HG03103 (cell line): ENCODE measurements at regions not wholly inside any gene's neighbourhood (a gene's known extent, or its start where the extent isn't known, plus 50 kb on each side); places are given as distances from the start of the nearest gene placed in this dataset.
"Not testable (repeated sequence)": the region's sequence is repeated elsewhere in the genome, so short reads cannot be mapped to it uniquely, and the experiment has no call there.

Experiments
- ATAC-seq: cut with Tn5 transposase; IDR thresholded peaks from one replicate; pipeline ENCODE4 v1.9.1; 2021; ENCODE audit warnings: low read depth; ENCODE audit not compliant: unreplicated experiment

GRCh38 chr4:117661091-117662072 is 372.9 kb upstream of the NDST3 start:
- ATAC-seq = no peak

GRCh38 chr4:117664706-117665444 is 369.4 kb upstream of the NDST3 start:
- no peak for ATAC-seq

GRCh38 chr4:117676153-117676552 is 358.1 kb upstream of the NDST3 start:
- no peak for ATAC-seq

- no peak for ATAC-seq
Measured at GRCh38 chr4:117678861-117679260, 355.4 kb upstream of the NDST3 start.

- no peak for ATAC-seq
Measured at GRCh38 chr4:117691572-117692351, 342.5 kb upstream of the NDST3 start.

GRCh38 chr4:117692538-117692937 is 341.7 kb upstream of the NDST3 start:
- ATAC-seq = no peak

GRCh38 chr4:117699595-117699994 is 334.7 kb upstream of the NDST3 start:
- no peak for ATAC-seq

GRCh38 chr4:117700111-117700892 is 334.0 kb upstream of the NDST3 start:
- no peak for ATAC-seq

GRCh38 chr4:117702353-117702752 is 331.9 kb upstream of the NDST3 start:
- ATAC-seq = no peak

GRCh38 chr4:117704721-117705120 is 329.6 kb upstream of the NDST3 start:
- no peak for ATAC-seq

- no peak for ATAC-seq
Measured at GRCh38 chr4:117740736-117741135, 293.6 kb upstream of the NDST3 start.

- not testable (repeated sequence) for ATAC-seq
Measured at GRCh38 chr4:117745379-117745778, 288.9 kb upstream of the NDST3 start.

GRCh38 chr4:117755438-117755837 is 278.8 kb upstream of the NDST3 start:
- no peak for ATAC-seq

- no peak for ATAC-seq
Measured at GRCh38 chr4:117768610-117769009, 265.7 kb upstream of the NDST3 start.

- ATAC-seq = no peak
Measured at GRCh38 chr4:117770269-117771102, 263.8 kb upstream of the NDST3 start.

GRCh38 chr4:117771647-117772337 is 262.5 kb upstream of the NDST3 start:
- no peak for ATAC-seq

- no peak for ATAC-seq
Measured at GRCh38 chr4:117773064-117773936, 261.0 kb upstream of the NDST3 start.

- ATAC-seq = no peak
Measured at GRCh38 chr4:117777721-117778120, 256.6 kb upstream of the NDST3 start.
